C4-2B (cell line): ENCODE measurements at regions not wholly inside any gene's neighbourhood (a gene's known extent, or its start where the extent isn't known, plus 50 kb on each side); places are given as distances from the start of the nearest gene placed in this dataset.

Experiments
- H3K27ac ChIP-seq: fragments of 450-650 bp; 2 replicates; pipeline ENCODE4 v1.5.1; 2017
- CTCF ChIP-seq: fragments of 450-650 bp; conservative IDR thresholded peaks from 2 replicates; pipeline ENCODE4 v1.5.1; 2017; ENCODE audit warnings: mild to moderate bottlenecking
- ZFX ChIP-seq: fragments of 450-650 bp; IDR thresholded peaks from 2 replicates; pipeline ENCODE4 v1.6.1; 2017

GRCh38 chr5:89988998-89989655 lies 420.4 kb downstream of the CETN3 start:
- no peak overlapping the region for H3K27ac ChIP-seq
- TF ChIP-seq ZFX, result no peak
- no peak for TF ChIP-seq CTCF

- no peak for TF ChIP-seq CTCF
- no peak for TF ChIP-seq ZFX
- H3K27ac ChIP-seq, result no peak overlapping the region
Observed at GRCh38 chr5:89988129-89988810, 421.3 kb downstream of the CETN3 start.

DNA sequence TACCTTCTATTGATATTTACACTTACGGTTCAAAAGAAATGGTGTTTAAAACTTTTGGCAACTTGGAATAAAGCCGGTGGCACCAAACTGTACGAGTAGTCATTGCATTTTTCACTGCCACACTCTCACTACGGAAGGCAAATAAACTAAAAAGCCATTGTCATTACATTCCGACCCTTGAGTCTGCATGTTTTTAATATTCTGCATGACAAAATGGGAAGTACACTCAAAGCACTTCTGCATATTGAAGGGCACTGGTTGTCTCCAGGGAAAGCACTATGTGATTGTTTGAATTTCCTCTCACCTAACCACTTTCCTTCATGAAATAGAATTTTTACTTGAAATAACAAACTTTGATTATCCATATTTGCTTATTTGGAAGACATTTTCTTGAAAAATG lies 426.3 kb downstream of the CETN3 start:
- H3K27ac ChIP-seq, result no peak overlapping the region
- no peak for TF ChIP-seq CTCF
- no peak for TF ChIP-seq ZFX

GRCh38 chr5:89981878-89982773 lies 427.4 kb downstream of the CETN3 start:
- no peak for TF ChIP-seq CTCF
- no peak for TF ChIP-seq ZFX

DNA sequence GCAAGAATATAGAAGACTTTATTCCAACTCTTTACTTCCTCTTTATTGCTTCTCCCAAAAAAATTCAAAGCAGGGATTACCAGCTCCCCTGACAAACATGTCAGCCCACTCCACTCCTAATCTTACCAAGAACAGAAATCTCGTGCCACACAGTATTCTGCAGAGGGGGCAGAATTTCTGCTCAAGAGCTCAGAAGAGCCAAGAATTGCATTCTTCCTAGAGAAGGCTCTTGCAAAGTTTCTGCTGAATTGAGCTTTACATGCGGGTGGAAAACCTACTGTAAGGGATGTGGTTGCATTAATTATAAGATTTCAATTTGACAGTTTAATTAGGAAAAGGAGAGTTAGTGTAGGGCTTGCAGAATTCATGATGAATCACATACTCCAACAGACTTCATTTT lies 428.5 kb downstream of the CETN3 start:
- H3K27ac ChIP-seq, result no peak overlapping the region
- TF ChIP-seq CTCF (no peak), ZFX (no peak)

More at GRCh38 chr5:89981878-89982773, 427.4 kb downstream of the CETN3 start:
- no peak overlapping the region for H3K27ac ChIP-seq

GRCh38 chr5:89973516-89973915 lies 436.0 kb downstream of the CETN3 start:
- no peak overlapping the region for H3K27ac ChIP-seq
- TF ChIP-seq CTCF (no peak), ZFX (no peak)

DNA sequence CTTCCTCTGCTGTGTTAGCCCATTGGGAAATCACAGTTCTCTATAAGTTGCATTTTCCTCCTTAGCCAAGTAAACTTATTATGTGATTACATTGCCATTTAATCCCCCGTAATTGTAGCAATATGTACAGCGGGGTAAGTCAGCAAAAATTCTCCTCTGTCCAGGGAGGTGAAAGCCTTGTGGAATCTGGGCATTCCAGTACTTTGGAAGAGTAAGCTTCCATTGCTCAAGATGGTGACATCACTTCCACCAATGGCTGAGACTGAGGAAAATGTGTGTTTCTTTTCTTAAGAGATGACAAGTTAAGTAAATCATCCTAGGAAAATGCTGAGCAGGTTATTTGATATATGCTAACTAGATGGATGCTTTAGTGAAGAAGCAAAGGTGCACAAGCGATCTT lies 436.7 kb downstream of the CETN3 start:
- H3K27ac ChIP-seq, result no peak overlapping the region
- TF ChIP-seq CTCF (no peak), ZFX (no peak)
